Esophagus squamous epithelium (tissue), 4 donors: ENCODE measurements at regions not wholly inside any gene's neighbourhood (a gene's known extent, or its start where the extent isn't known, plus 50 kb on each side); places are given as distances from the start of the nearest gene placed in this dataset.

Experiments used
- POLR2A ChIP-seq, 4 donors: fragments of 450-650 bp; IDR thresholded peaks; one replicate each; pipeline ENCODE4 v1.6.1; 2017; ENCODE audit warnings: antibody characterized with exemption in 4 of 4, mild to moderate bottlenecking in 4 of 4, moderate library complexity in 3 of 4
- TF ChIP-seq, protein P1 (sequence below), 6 experiments: fragments of 450-650 bp in 4 of 6; fragments of 200-600 bp in 2 of 6; sonication (generic) in 2 of 6; IDR thresholded peaks; one replicate each; pipeline ENCODE4 v1.5.1; 2016 to 2019; ENCODE audit warnings: antibody characterized with exemption in 6 of 6, mild to moderate bottlenecking in 4 of 6, moderate library complexity in 4 of 6

DNA sequence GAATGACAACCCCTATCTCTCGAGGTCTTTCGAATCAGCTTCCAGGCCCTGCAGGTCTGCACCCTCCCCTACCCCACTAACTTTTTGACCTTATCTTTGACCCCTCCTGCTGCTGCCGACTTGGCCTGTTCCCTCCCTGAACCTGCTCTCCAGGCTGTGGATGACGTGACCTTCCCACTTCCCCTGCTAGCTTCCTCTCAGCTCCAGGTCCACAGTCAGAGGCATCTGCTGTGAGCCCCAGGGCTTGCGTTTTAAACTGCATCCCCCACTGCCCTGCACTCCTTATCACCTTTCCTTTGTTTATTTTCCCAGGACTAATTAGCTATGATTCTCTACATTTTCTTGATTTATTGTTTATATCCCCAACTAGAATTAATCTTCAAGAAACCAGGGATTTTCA lies 71.2 kb upstream of the ALKAL2 start:
- TF ChIP-seq, protein P1, sequence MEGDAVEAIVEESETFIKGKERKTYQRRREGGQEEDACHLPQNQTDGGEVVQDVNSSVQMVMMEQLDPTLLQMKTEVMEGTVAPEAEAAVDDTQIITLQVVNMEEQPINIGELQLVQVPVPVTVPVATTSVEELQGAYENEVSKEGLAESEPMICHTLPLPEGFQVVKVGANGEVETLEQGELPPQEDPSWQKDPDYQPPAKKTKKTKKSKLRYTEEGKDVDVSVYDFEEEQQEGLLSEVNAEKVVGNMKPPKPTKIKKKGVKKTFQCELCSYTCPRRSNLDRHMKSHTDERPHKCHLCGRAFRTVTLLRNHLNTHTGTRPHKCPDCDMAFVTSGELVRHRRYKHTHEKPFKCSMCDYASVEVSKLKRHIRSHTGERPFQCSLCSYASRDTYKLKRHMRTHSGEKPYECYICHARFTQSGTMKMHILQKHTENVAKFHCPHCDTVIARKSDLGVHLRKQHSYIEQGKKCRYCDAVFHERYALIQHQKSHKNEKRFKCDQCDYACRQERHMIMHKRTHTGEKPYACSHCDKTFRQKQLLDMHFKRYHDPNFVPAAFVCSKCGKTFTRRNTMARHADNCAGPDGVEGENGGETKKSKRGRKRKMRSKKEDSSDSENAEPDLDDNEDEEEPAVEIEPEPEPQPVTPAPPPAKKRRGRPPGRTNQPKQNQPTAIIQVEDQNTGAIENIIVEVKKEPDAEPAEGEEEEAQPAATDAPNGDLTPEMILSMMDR (IDR thresholded peaks at IDR 0.05), result no peak
- TF ChIP-seq POLR2A (IDR thresholded peaks at IDR 0.05), result no peak
